ENCODE measurements at regions not wholly inside any gene's neighbourhood (a gene's known extent, or its start where the extent isn't known, plus 50 kb on each side); places are given as distances from the start of the nearest gene placed in this dataset.

GRCh38 chr7:136640977-136641376 lies 227.5 kb upstream of the CHRM2 start:
- ChIA-PET CTCF (no interaction called here), POLR2A (ENCODE audit: unreplicated experiment) (no interaction called here)
- Histone ChIP-seq H2AFZ (replicated peaks; ENCODE audit: low read length, poor library complexity) (no peak overlapping the region), H4K91ac (ENCODE audit: insufficient read depth, low read depth, low read length) (no peak overlapping the region), H3K4me1 (ENCODE audit: control insufficient read depth, insufficient read depth, low read length) (no peaks in the 10 kb centered on the region), H2BK5ac (ENCODE audit: low read depth, low read length, poor library complexity, severe bottlenecking) (no peak overlapping the region), H2AK9ac (replicated peaks; ENCODE audit: low read depth, low read length, poor library complexity) (no peak overlapping the region), H2BK20ac (ENCODE audit: low read depth, low read length) (no peak overlapping the region), H4K5ac (ENCODE audit: low read depth, low read length) (no peak overlapping the region), H3K9me1 (ENCODE audit: insufficient read depth, low read length) (no peaks in the 10 kb centered on the region), H3K79me1 (ENCODE audit: low read depth in 1 of 2, low read length in 2 of 2) (no peaks in the 10 kb centered on the region), H4K8ac (ENCODE audit: low read depth in 2 of 2, low read length in 2 of 2) (no peak overlapping the region), H3K56ac (ENCODE audit: extremely low read depth, insufficient read depth, low read length) (no peak overlapping the region), H2BK120ac (ENCODE audit: low read depth, low read length) (no peak overlapping the region), H3K27me3 (ENCODE audit: control insufficient read depth, insufficient read depth, low read length) (no peaks in the 10 kb centered on the region), H3K9me3 (ENCODE audit: control insufficient read depth, insufficient read depth, low read length) (no peaks in the 10 kb centered on the region), H4K20me1 (ENCODE audit: insufficient read depth, low read length) (no peaks in the 10 kb centered on the region), H3K36me3 (ENCODE audit: control insufficient read depth, insufficient read depth, low read length) (no peaks in the 10 kb centered on the region), H3K9ac (ENCODE audit: low read depth, low read length) (no peak overlapping the region), H2BK15ac (ENCODE audit: low read depth, low read length) (no peak overlapping the region), H3K14ac (replicated peaks; ENCODE audit: low read depth, low read length) (no peak overlapping the region), H3K4me3 (ENCODE audit: insufficient read depth, low read depth, low read length) (no peak overlapping the region), H3K4me2 (ENCODE audit: low read depth, low read length) (no peak overlapping the region), H3K27ac (ENCODE audit: insufficient read depth, low read length) (no peak overlapping the region), H3K18ac (ENCODE audit: low read depth, low read length) (no peak overlapping the region), H3K23ac (ENCODE audit: low read depth, low read length) (no peak overlapping the region), H3K4ac (ENCODE audit: low read depth, low read length) (no peak overlapping the region), H2AK5ac (ENCODE audit: low read depth, low read length) (no peak overlapping the region)
- intact Hi-C loops (cut with micrococcal nuclease) (no loop called here), dilution Hi-C loops (cut with HindIII; ENCODE audit: low sequenced_read_pairs, unreplicated experiment) (no loop called here), in situ Hi-C loops (cut with MboI; ENCODE audit: low sequenced_read_pairs) (no loop called here)
- TF ChIP-seq RCOR1 (IDR thresholded peaks at IDR 0.05; ENCODE audit: insufficient replicate concordance, low read length), result no peak
- TF ChIP-seq NFE2L2 (IDR thresholded peaks at IDR 0.05; ENCODE audit: low read depth, low read length), result no peak
- TF ChIP-seq RFX5 (IDR thresholded peaks at IDR 0.05; ENCODE audit: low read depth, low read length), result no peak
- no peak for TF ChIP-seq BHLHE40 (IDR thresholded peaks at IDR 0.05; ENCODE audit: low read depth, low read length)
- no peak for TF ChIP-seq FOS (IDR thresholded peaks at IDR 0.05; ENCODE audit: low read depth, low read length)
- TF ChIP-seq CTCF (conservative IDR thresholded peaks at IDR 0.05; ENCODE audit: low read depth, low read length), result no peak
- ATAC-seq (ENCODE audit: low read depth) (no peak), DNase-seq (no peak)
- no TSS peak for BruUV-seq (replicated peaks)
- no CpG with 5 or more reads among the region's 1 CpG for WGBS, 2 experiments (ENCODE audit: extremely low coverage in 2 of 2, insufficient read length in 1 of 2)
